GM12878 (cell line): ENCODE measurements at regions not wholly inside any gene's neighbourhood (a gene's known extent, or its start where the extent isn't known, plus 50 kb on each side); places are given as distances from the start of the nearest gene placed in this dataset.

Experiments used
- ATAC-seq: fragments of 200-7000 bp; cut with Tn5 transposase; 3 replicates; pipeline ENCODE4 v1.9.1; 2020; ENCODE audit warnings: mild to moderate bottlenecking, moderate library complexity
- BruUV-seq: library from RNA; stranded (reverse); fragments of 400-500 nt; replicated peaks from 2 replicates; lab custom pipeline; 2021; lab: Mats Ljungman, UMichigan
- CTCF ChIA-PET: fragments of 300-600 bp; sonication (Branson Sonifier 250); formaldehyde crosslinking; extraction: SDS; loops from one replicate; lab custom pipeline; 2021; ENCODE audit warnings: inconsistent platforms; lab: Yijun Ruan, JAX
- POLR2A ChIA-PET: fragments of 350-600 bp; formaldehyde crosslinking; extraction: SDS; loops from one replicate; lab custom pipeline; 2021; ENCODE audit warnings: inconsistent platforms; lab: Charles Lee
- RAD21 ChIA-PET: fragments of 300-600 bp; sonication (Branson Sonifier 250); formaldehyde crosslinking; loops from one replicate; lab custom pipeline; 2023; ENCODE audit warnings: antibody characterized with exemption; ENCODE audit not compliant: unreplicated experiment; lab: Charles Lee
- SMC1A ChIA-PET: fragments of 300-600 bp; sonication (Branson Sonifier 250); formaldehyde crosslinking; loops from one replicate; lab custom pipeline; 2023; ENCODE audit not compliant: unreplicated experiment, uncharacterized antibody; lab: Charles Lee
- DNase-seq: peaks from one replicate; pipeline ENCODE4 v3.0.0-alpha.2; 2011; ENCODE audit warnings: low read depth, low spot score
- FAIRE-seq: peaks from 3 replicates; lab custom pipeline; 2011; peaks lifted over from hg19 to GRCh38; lab: Jason Lieb, UNC
- H2AFZ ChIP-seq: 2 replicates; pipeline ENCODE4 v1.6.0; 2011; ENCODE audit warnings: low read depth, low read length, control low read depth; ENCODE audit not compliant: control insufficient read depth
- H3K27ac ChIP-seq: 2 replicates; pipeline ENCODE4 v1.5.1; 2011; ENCODE audit warnings: control low read depth; ENCODE audit not compliant: control insufficient read depth, insufficient read depth
- H3K27me3 ChIP-seq, 2 experiments: replicated peaks in 1 of 2; 2 replicates each; pipeline versions ENCODE4 v1.6.0 to v1.6.1; 2011; ENCODE audit warnings: low read length in 1 of 2; ENCODE audit not compliant: control insufficient read depth in 2 of 2, insufficient read depth in 2 of 2
- H3K36me3 ChIP-seq, 2 experiments: 2 replicates each; pipeline ENCODE4 v1.5.1; 2011; ENCODE audit warnings: low read length in 1 of 2; ENCODE audit not compliant: control insufficient read depth in 2 of 2, insufficient read depth in 2 of 2
- H3K4me1 ChIP-seq: 2 replicates; pipeline ENCODE4 v1.6.1; 2011; ENCODE audit warnings: mild to moderate bottlenecking, low read length, moderate library complexity, mixed read lengths; ENCODE audit not compliant: control insufficient read depth, insufficient read depth
- H3K4me2 ChIP-seq: 2 replicates; pipeline ENCODE4 v1.6.0; 2011; ENCODE audit warnings: control low read depth; ENCODE audit not compliant: control insufficient read depth, insufficient read depth
- H3K4me3 ChIP-seq: fragments of 200-600 bp; sonication (generic); 2 replicates; pipeline ENCODE4 v1.5.1; 2016
- H3K79me2 ChIP-seq: 2 replicates; pipeline ENCODE4 v1.6.0; 2011; ENCODE audit warnings: low read length; ENCODE audit not compliant: control insufficient read depth, insufficient read depth
- H3K9ac ChIP-seq: 2 replicates; pipeline ENCODE4 v1.8.0; 2011; ENCODE audit warnings: low read length, control low read depth, mixed read lengths; ENCODE audit not compliant: control insufficient read depth, insufficient read depth
- H3K9me3 ChIP-seq: replicated peaks from 3 replicates; pipeline ENCODE4 v1.5.1; 2011; ENCODE audit warnings: mild to moderate bottlenecking, low read length; ENCODE audit not compliant: control insufficient read depth, insufficient read depth
- H4K20me1 ChIP-seq: 2 replicates; pipeline ENCODE4 v1.6.0; 2011; ENCODE audit not compliant: control insufficient read depth, insufficient read depth
- BCL11A ChIP-seq: IDR thresholded peaks from 2 replicates; pipeline ENCODE4 v1.6.1; 2011; ENCODE audit warnings: low read depth, low read length
- CBFB ChIP-seq: IDR thresholded peaks from 2 replicates; pipeline ENCODE4 v1.6.1; 2016; ENCODE audit warnings: antibody characterized with exemption, low read depth
- GATAD2B ChIP-seq: fragments of 450-650 bp; conservative IDR thresholded peaks from 2 replicates; pipeline ENCODE4 v1.6.1; 2017; ENCODE audit warnings: low read depth, mild to moderate bottlenecking, moderate library complexity
- KAT2A ChIP-seq: conservative IDR thresholded peaks from 2 replicates; pipeline ENCODE4 v1.6.1; 2011; ENCODE audit warnings: low read depth, low read length; ENCODE audit not compliant: control insufficient read depth
- NRF1 ChIP-seq: conservative IDR thresholded peaks from 2 replicates; pipeline ENCODE4 v1.6.1; 2011; ENCODE audit warnings: mild to moderate bottlenecking, low read depth, low read length, improper control_type of control experiment
- POU2F2 ChIP-seq: IDR thresholded peaks from 3 replicates; pipeline ENCODE4 v1.6.1; 2011; ENCODE audit warnings: low read depth, mild to moderate bottlenecking, low read length, borderline replicate concordance
- TCF12 ChIP-seq: IDR thresholded peaks from 2 replicates; pipeline ENCODE4 v1.6.1; 2011; ENCODE audit warnings: low read depth, mild to moderate bottlenecking, low read length
- WGBS: methylation state at CpG from one replicate; pipeline ENCODE4 v1.1.6; 2016; ENCODE audit warnings: low lambda C conversion rate; ENCODE audit not compliant: insufficient replicate concordance, insufficient coverage; ENCODE audit errors: missing lambda C conversion rate; 5-methylcytosine and 5-hydroxymethylcytosine counted together
- in situ Hi-C: fragments of 300-500 bp; cut with MboI; formaldehyde crosslinking; loops from 9 replicates; pipeline ENCODE4 v1.14.3; 2018; ENCODE audit warnings: mixed read lengths
- intact Hi-C: fragments of 100-400 bp; cut with micrococcal nuclease; formaldehyde crosslinking; loops from one replicate; pipeline ENCODE4 v1.14.2; 2022; ENCODE audit not compliant: unreplicated experiment
- TF ChIP-seq, protein P1 (sequence below): fragments of 450-650 bp; IDR thresholded peaks from 2 replicates; pipeline ENCODE4 v1.6.1; 2017; ENCODE audit warnings: mild to moderate bottlenecking, low read depth, inconsistent platforms; ENCODE audit not compliant: poor library complexity, severe bottlenecking
- TF ChIP-seq, protein P2 (sequence below): fragments of 450-650 bp; formaldehyde crosslinking; IDR thresholded peaks from 2 replicates; pipeline ENCODE4 v1.5.0; 2022; ENCODE audit warnings: mild to moderate bottlenecking, missing genetic modification characterization
- TF ChIP-seq, protein P3 (sequence below): IDR thresholded peaks from 2 replicates; pipeline ENCODE4 v1.6.1; 2012; ENCODE audit warnings: low read length, inconsistent platforms

DNA sequence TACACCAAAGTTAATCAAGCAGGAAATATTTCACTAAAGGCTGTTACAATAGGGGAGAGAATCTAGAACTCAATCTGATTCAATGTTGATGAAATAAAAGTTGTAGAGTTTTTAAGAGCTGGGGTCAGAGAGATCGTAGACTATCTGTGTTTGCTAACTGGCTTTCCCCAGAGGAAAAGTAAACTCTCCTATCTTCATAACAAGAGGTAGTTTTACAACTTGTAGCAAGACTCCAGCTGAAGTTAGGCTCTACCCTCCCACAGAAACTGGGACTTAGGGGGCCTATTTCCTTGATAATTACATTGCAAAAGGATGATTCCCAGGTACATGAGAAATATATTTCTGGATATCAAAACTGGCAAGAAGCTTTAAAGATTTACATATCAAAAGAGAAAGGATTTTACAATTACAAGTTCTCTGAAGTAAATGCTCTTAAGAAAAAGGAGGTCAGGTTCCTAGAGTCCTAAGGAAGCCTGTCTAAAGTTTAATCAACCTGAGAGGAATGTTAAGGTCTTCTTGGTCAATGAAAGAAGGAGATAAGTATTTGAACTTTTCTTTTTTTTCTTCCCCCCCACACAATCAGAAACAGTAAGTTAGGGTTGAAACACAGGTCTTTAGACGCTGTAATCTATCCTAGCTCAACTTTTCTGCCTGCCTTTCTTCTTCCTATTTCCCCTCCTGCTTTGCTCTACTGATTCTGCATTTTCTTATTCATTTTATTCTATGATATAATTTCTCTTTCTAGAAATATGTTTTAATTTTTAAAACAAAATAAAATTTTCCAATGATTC, 692.2 kb upstream of the LINC00305 start:
- Histone ChIP-seq H3K4me3 (no peak overlapping the region), H2AFZ (no peak overlapping the region), H4K20me1 (no peaks in the 10 kb centered on the region), H3K4me2 (no peak overlapping the region), H3K79me2 (no peaks in the 10 kb centered on the region), H3K4me1 (no peaks in the 10 kb centered on the region), H3K9me3 (no peaks in the 10 kb centered on the region)
- CTCF ChIA-PET: no interaction called here
- RAD21 ChIA-PET: no interaction called here
- in situ Hi-C loops (no loop called here), intact Hi-C loops (no loop called here)
- no peak for ATAC-seq
- FAIRE-seq: no peak
- SMC1A ChIA-PET: interaction anchor here (1.4 kb wide), 1 partner anchor 75 kb away, joined by 3 read pairs; no protein-coding TSS in a partner anchor
- BruUV-seq: no TSS peak
- no peak for DNase-seq
- TF ChIP-seq, protein P1, sequence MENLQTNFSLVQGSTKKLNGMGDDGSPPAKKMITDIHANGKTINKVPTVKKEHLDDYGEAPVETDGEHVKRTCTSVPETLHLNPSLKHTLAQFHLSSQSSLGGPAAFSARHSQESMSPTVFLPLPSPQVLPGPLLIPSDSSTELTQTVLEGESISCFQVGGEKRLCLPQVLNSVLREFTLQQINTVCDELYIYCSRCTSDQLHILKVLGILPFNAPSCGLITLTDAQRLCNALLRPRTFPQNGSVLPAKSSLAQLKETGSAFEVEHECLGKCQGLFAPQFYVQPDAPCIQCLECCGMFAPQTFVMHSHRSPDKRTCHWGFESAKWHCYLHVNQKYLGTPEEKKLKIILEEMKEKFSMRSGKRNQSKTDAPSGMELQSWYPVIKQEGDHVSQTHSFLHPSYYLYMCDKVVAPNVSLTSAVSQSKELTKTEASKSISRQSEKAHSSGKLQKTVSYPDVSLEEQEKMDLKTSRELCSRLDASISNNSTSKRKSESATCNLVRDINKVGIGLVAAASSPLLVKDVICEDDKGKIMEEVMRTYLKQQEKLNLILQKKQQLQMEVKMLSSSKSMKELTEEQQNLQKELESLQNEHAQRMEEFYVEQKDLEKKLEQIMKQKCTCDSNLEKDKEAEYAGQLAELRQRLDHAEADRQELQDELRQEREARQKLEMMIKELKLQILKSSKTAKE: no peak
- TF ChIP-seq GATAD2B: no peak
- TF ChIP-seq, all 136 proteins: peak for 0
- 13% methylated on average over 2 of the region's 2 CpGs for WGBS
- Histone ChIP-seq H3K36me3 (no peaks in the 10 kb centered on the region), H3K27me3 (no peaks in the 10 kb centered on the region), H3K9ac (no peak overlapping the region), H3K27ac (no peak overlapping the region)
- POLR2A ChIA-PET: no interaction called here

DNA sequence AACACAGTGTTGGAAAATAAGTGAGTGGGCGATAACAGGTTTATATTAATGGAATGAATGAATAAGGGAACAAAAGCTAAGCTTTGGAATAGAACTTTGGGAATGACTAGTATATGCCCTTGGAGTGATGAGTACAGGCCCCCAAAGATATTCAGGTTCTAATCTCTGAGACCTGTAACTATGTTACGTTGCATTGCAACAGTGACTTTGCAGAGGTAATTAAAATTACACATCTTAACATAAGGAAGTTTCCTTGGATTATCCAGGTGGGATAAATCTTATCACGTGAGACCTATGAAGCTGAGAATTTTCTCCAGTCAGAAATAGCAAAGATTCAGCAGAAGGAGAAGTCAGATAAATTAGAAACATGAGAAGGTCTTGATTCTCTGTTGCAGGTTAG, 661.5 kb upstream of the LINC00305 start:
- FAIRE-seq (no peak), DNase-seq (no peak), ATAC-seq (no peak)
- RAD21 ChIA-PET: no interaction called here
- H3K4me1 ChIP-seq: no peaks in the 10 kb centered on the region
- POLR2A ChIA-PET: no interaction called here
- H3K9ac ChIP-seq: no peak overlapping the region
- no peak overlapping the region for H3K27ac ChIP-seq
- BruUV-seq: no TSS peak
- H4K20me1 ChIP-seq: no peaks in the 10 kb centered on the region
- H3K79me2 ChIP-seq: no peaks in the 10 kb centered on the region
- H3K27me3 ChIP-seq: no peaks in the 10 kb centered on the region
- no peaks in the 10 kb centered on the region for H3K36me3 ChIP-seq
- H3K4me2 ChIP-seq: no peak overlapping the region
- H3K9me3 ChIP-seq: no peaks in the 10 kb centered on the region
- intact Hi-C loops (no loop called here), in situ Hi-C loops (no loop called here)
- H2AFZ ChIP-seq: no peak overlapping the region
- no peak overlapping the region for H3K4me3 ChIP-seq
- SMC1A ChIA-PET: interaction anchor here (0.6 to 0.7 kb wide), 2 partner anchors 78 to 211 kb away, joined by 3 to 4 read pairs; no protein-coding TSS in a partner anchor
- WGBS: 0% methylated on average over 3 of the region's 3 CpGs
- CTCF ChIA-PET: no interaction called here
- TF ChIP-seq KAT2A (no peak), NRF1 (no peak), TCF12 (no peak), POU2F2 (no peak), CBFB (no peak), BCL11A (no peak)
- TF ChIP-seq, protein P2, sequence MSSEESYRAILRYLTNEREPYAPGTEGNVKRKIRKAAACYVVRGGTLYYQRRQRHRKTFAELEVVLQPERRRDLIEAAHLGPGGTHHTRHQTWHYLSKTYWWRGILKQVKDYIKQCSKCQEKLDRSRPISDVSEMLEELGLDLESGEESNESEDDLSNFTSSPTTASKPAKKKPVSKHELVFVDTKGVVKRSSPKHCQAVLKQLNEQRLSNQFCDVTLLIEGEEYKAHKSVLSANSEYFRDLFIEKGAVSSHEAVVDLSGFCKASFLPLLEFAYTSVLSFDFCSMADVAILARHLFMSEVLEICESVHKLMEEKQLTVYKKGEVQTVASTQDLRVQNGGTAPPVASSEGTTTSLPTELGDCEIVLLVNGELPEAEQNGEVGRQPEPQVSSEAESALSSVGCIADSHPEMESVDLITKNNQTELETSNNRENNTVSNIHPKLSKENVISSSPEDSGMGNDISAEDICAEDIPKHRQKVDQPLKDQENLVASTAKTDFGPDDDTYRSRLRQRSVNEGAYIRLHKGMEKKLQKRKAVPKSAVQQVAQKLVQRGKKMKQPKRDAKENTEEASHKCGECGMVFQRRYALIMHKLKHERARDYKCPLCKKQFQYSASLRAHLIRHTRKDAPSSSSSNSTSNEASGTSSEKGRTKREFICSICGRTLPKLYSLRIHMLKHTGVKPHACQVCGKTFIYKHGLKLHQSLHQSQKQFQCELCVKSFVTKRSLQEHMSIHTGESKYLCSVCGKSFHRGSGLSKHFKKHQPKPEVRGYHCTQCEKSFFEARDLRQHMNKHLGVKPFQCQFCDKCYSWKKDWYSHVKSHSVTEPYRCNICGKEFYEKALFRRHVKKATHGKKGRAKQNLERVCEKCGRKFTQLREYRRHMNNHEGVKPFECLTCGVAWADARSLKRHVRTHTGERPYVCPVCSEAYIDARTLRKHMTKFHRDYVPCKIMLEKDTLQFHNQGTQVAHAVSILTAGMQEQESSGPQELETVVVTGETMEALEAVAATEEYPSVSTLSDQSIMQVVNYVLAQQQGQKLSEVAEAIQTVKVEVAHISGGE: no peak
- TF ChIP-seq, protein P3, sequence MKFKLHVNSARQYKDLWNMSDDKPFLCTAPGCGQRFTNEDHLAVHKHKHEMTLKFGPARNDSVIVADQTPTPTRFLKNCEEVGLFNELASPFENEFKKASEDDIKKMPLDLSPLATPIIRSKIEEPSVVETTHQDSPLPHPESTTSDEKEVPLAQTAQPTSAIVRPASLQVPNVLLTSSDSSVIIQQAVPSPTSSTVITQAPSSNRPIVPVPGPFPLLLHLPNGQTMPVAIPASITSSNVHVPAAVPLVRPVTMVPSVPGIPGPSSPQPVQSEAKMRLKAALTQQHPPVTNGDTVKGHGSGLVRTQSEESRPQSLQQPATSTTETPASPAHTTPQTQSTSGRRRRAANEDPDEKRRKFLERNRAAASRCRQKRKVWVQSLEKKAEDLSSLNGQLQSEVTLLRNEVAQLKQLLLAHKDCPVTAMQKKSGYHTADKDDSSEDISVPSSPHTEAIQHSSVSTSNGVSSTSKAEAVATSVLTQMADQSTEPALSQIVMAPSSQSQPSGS: no peak
